Neural crest cell (in vitro differentiated cells): ENCODE measurements at regions not wholly inside any gene's neighbourhood (a gene's known extent, or its start where the extent isn't known, plus 50 kb on each side); places are given as distances from the start of the nearest gene placed in this dataset.

ENCODE experiments used
- DNase-seq: peaks from one replicate; pipeline ENCODE4 v3.0.0; 2021; ENCODE audit warnings: low read depth, mixed read lengths, low spot score
- H3K27ac Mint-ChIP-seq: one replicate; pipeline ENCODE4 v1.8.0; 2021; ENCODE audit warnings: mild to moderate bottlenecking, mixed read lengths; ENCODE audit not compliant: unreplicated experiment
- H3K27me3 Mint-ChIP-seq: 2 replicates; pipeline ENCODE4 v1.8.0; 2021; ENCODE audit warnings: low read depth, mild to moderate bottlenecking, mixed read lengths
- H3K36me3 Mint-ChIP-seq: 2 replicates; pipeline ENCODE4 v1.8.0; 2021; ENCODE audit warnings: low read depth, mild to moderate bottlenecking, mixed read lengths
- H3K4me1 Mint-ChIP-seq: 2 replicates; pipeline ENCODE4 v1.8.0; 2021; ENCODE audit warnings: mixed read lengths
- H3K4me3 Mint-ChIP-seq: one replicate; pipeline ENCODE4 v1.8.0; 2021; ENCODE audit warnings: mild to moderate bottlenecking, mixed read lengths
- H3K9me3 Mint-ChIP-seq: 2 replicates; pipeline ENCODE4 v1.8.0; 2021; ENCODE audit warnings: mixed read lengths
- TF ChIP-seq, protein P1 (sequence below): fragments of 200-600 bp; sonication (generic); conservative IDR thresholded peaks from 2 replicates; pipeline ENCODE4 v1.5.0; 2021; ENCODE audit warnings: antibody characterized with exemption, mild to moderate bottlenecking

DNA sequence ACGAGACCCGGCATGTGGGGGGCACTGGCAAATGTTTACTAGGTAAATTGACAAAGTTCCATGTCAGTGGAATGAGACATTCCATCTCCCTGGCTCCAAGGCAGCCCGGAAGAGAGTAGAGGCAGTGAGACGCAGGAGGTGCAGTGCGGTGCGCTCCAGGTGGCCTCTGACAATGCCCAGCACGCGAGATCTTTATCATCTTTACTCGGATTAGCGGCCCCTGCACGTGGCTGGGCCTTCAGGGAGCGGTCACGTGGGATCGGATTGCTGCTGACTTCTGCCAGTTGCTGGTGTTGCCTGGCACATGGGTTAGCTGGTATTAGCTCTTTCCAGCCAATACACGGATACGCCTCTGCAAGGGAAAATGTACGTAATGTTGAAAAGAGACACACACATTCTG, 151.2 kb upstream of the ALKAL2 start:
- Mint-ChIP-seq H3K4me1 (peaks cover 8% of the 10 kb centered on the region), H3K9me3 (no peaks in the 10 kb centered on the region), H3K36me3 (no peaks in the 10 kb centered on the region), H3K27me3 (no peaks in the 10 kb centered on the region), H3K27ac (no peak overlapping the region), H3K4me3 (no peak overlapping the region)
- DNase-seq, result no peak
- TF ChIP-seq, protein P1, sequence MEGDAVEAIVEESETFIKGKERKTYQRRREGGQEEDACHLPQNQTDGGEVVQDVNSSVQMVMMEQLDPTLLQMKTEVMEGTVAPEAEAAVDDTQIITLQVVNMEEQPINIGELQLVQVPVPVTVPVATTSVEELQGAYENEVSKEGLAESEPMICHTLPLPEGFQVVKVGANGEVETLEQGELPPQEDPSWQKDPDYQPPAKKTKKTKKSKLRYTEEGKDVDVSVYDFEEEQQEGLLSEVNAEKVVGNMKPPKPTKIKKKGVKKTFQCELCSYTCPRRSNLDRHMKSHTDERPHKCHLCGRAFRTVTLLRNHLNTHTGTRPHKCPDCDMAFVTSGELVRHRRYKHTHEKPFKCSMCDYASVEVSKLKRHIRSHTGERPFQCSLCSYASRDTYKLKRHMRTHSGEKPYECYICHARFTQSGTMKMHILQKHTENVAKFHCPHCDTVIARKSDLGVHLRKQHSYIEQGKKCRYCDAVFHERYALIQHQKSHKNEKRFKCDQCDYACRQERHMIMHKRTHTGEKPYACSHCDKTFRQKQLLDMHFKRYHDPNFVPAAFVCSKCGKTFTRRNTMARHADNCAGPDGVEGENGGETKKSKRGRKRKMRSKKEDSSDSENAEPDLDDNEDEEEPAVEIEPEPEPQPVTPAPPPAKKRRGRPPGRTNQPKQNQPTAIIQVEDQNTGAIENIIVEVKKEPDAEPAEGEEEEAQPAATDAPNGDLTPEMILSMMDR, result no peak

DNA sequence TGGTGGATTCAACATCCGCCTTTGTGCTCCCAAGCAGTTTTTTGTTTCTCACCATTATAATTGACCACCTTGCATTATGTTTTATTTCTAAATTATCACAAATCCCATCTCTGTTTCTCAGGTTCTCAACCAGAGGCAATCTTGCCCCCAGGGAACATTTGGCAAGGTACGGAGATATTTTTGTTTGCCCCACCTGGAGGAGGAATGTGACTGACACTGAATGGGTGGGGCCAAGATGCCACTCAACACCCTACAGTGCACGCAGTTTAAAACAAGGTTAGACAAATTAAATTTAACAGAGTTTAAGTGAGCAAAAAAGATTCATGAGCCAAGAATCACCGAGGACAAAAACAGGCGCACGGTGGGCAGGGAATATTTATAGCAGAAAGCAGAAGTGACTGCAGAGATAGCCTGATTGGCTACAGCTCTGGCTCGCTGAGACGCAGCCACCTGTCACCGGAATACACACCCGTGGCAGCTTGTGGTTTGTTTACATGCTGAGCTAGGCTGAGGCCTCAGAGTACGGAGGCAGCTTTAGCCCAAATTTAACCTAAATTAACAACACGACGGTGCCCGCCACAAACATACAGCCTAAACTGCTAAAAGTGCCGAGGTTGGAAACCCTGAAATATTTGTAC, 150.0 kb upstream of the ALKAL2 start:
- Mint-ChIP-seq H3K27ac (no peak overlapping the region), H3K36me3 (no peaks in the 10 kb centered on the region), H3K27me3 (no peaks in the 10 kb centered on the region), H3K4me3 (no peak overlapping the region), H3K4me1 (peaks cover 10% of the 10 kb centered on the region), H3K9me3 (no peaks in the 10 kb centered on the region)
- TF ChIP-seq, protein P1, result no peak
- no peak for DNase-seq

DNA sequence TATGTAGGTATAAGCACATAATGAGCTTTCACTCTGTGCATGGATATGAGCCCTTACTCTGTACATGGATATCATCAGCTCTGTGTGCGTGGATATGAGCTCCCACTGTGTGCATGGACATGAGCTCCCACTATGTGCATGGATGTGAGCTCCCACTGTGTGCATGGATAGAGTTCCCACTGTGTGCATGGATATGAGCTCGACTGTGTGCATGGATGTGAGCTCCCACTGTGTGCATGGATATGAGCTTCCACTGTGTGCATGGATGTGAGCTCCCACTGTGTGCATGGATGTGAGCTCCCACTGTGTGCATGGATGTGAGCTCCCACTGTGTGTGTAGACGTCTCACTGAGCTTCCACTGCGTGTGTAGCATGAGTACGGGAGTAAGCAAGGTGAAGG, 149.3 kb upstream of the ALKAL2 start:
- peaks cover 10% of the 10 kb centered on the region for H3K4me1 Mint-ChIP-seq
- DNase-seq, result no peak
- H3K27ac Mint-ChIP-seq, result no peak overlapping the region
- H3K4me3 Mint-ChIP-seq, result no peak overlapping the region
- TF ChIP-seq, protein P1, result no peak
- no peaks in the 10 kb centered on the region for H3K27me3 Mint-ChIP-seq
- no peaks in the 10 kb centered on the region for H3K9me3 Mint-ChIP-seq
- H3K36me3 Mint-ChIP-seq, result no peaks in the 10 kb centered on the region

DNA sequence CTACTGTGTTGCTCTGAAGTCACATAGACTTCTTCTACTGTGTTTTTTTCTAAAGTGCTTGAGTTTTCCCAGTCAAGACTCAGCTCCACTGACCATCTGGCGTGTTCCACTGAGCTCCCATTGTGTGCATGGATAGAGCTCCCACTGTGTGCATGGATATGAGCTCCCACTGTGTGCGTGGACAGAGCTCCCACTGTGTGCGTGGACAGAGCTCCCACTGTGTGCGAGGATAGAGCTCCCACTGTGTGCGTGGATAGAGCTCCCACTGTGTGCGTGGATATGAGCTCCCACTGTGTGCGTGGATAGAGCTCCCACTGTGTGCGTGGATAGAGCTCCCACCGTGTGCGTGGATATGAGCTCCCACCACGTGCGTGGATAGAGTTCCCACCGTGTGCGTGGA, 148.3 kb upstream of the ALKAL2 start:
- Mint-ChIP-seq H3K9me3 (no peaks in the 10 kb centered on the region), H3K36me3 (no peaks in the 10 kb centered on the region), H3K27me3 (no peaks in the 10 kb centered on the region), H3K27ac (no peak overlapping the region), H3K4me1 (peaks cover 10% of the 10 kb centered on the region), H3K4me3 (no peak overlapping the region)
- DNase-seq, result no peak
- TF ChIP-seq, protein P1, result no peak

DNA sequence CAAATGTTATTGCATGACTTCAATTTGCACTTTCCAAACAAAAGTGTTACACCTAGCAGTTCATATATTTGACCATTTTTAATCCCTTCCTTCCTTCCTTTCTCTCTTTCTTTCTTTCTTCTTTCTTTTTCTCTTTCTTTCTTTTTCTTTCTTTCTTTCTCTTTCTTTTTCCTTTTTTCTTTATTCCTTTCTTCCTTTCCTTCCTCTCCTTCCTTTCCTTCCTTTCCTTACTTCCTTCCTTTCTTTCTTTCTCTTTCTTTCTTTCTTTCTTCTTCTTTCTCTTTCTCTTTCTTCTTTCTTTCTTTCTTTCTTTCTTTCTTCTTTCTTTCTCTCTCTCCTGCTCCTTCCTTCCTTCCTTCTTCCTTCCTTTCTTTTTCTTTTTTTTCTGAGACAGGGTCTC, 146.7 kb upstream of the ALKAL2 start:
- DNase-seq, result no peak
- Mint-ChIP-seq H3K4me3 (no peak overlapping the region), H3K27me3 (no peaks in the 10 kb centered on the region), H3K9me3 (no peaks in the 10 kb centered on the region), H3K27ac (no peak overlapping the region), H3K36me3 (no peaks in the 10 kb centered on the region), H3K4me1 (peaks cover 10% of the 10 kb centered on the region)
- TF ChIP-seq, protein P1, result no peak
